Stomach (tissue), 8 donors: ENCODE measurements at regions not wholly inside any gene's neighbourhood (a gene's known extent, or its start where the extent isn't known, plus 50 kb on each side); places are given as distances from the start of the nearest gene placed in this dataset.
"Not testable (repeated sequence)": the region's sequence is repeated elsewhere in the genome, so short reads cannot be mapped to it uniquely, and the experiment has no call there.

Experiments
- DNase-seq, 2 donors: peaks; one replicate each; pipeline versions ENCODE4 v3.0.0 to v3.0.0-alpha.2; 2013 to 2019
- H3K27ac ChIP-seq, 5 donors: fragments of 200-600 bp in 4 of 5; sonication (generic) in 4 of 5; one replicate each; pipeline ENCODE4 v1.5.1; 2013 to 2019; ENCODE audit warnings: mild to moderate bottlenecking in 1 of 5, moderate library complexity in 1 of 5
- H3K27me3 ChIP-seq, 3 donors: fragments of 200-600 bp; sonication (generic); one replicate each; pipeline ENCODE4 v1.5.1; 2017 to 2019; ENCODE audit warnings: mixed run types in 1 of 3
- H3K36me3 ChIP-seq, 4 donors: fragments of 200-600 bp; sonication (generic); 1 replicate in 3 of 4; 2 replicates in 1 of 4; pipeline ENCODE4 v1.5.1; 2016 to 2019
- H3K4me1 ChIP-seq, 4 donors: fragments of 200-600 bp; sonication (generic); one replicate each; pipeline ENCODE4 v1.5.1; 2016 to 2019
- H3K4me3 ChIP-seq, 4 donors: fragments of 200-600 bp; sonication (generic) in 3 of 4; one replicate each; pipeline ENCODE4 v1.5.1; 2016 to 2019; ENCODE audit warnings: mild to moderate bottlenecking in 1 of 4
- H3K9me3 ChIP-seq, 4 donors: fragments of 200-600 bp; sonication (generic); one replicate each; pipeline ENCODE4 v1.5.1; 2016 to 2019
- CTCF ChIP-seq, 7 experiments: fragments of 450-650 bp in 4 of 7; fragments of 200-600 bp in 3 of 7; sonication (generic) in 3 of 7; IDR thresholded peaks; one replicate each; pipeline ENCODE4 v1.5.1; 2016 to 2019; ENCODE audit warnings: antibody characterized with exemption in 7 of 7, control low read depth in 2 of 7, mild to moderate bottlenecking in 1 of 7
- EP300 ChIP-seq: sonication (generic); formaldehyde crosslinking; IDR thresholded peaks from one replicate; pipeline ENCODE4 v1.6.1; 2017; ENCODE audit warnings: antibody characterized with exemption
- POLR2A ChIP-seq, 4 donors: fragments of 450-650 bp; IDR thresholded peaks; one replicate each; pipeline ENCODE4 v1.6.1; 2016; ENCODE audit warnings: antibody characterized with exemption in 4 of 4, control low read depth in 2 of 4, mild to moderate bottlenecking in 1 of 4, moderate library complexity in 1 of 4
- POLR2AphosphoS5 ChIP-seq, 3 donors: sonication (generic); formaldehyde crosslinking; IDR thresholded peaks; one replicate each; pipeline ENCODE4 v1.6.1; 2016; ENCODE audit warnings: antibody characterized with exemption in 3 of 3
- WGBS, 5 donors: extraction: QIAGEN DNeasy Blood & Tissue Kit in 3 of 5; methylation state at CpG; one replicate each; pipeline versions ENCODE4 v1.1.5 to v1.1.7; 2013 to 2018; 5-methylcytosine and 5-hydroxymethylcytosine counted together
- intact Hi-C: fragments of 100-400 bp; cut with DNase I; formaldehyde crosslinking; loops from one replicate; pipeline ENCODE4 v1.15.1; 2023; ENCODE audit warnings: low total_unique reads
- donor health status: healthy with polysubstance abuse.
- donor health status: Bipolar disorder and iron deficiency.
- donor health status: healthy.

DNA sequence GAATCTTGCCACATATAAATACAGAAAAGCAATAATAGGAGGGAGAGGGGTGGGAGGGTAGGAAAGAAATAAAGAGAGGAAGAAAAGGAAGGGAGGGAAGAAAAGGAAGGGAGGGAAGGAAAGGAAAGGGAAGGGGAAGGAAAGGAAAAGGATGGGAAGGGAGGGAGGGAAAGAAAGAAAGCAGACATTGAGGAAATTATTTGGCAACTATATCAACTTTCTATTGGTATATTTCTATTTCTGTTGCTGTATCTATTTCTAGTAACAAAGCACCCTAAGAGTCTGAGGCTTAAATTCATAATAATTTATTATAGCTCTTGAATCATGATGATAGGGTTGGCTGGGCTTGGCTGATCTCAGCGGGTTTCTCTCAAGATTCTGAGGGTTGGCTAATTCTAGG, 648.0 kb downstream of the CCDC85A start:
- intact Hi-C loops, result no loop called here
- no peak for DNase-seq
- WGBS, 5 donors, result 65 to 91% (median 79%) methylated on average over 1 of the region's 1 CpG
- Histone ChIP-seq H3K27ac (no peak overlapping the region), H3K36me3 (no peaks in the 10 kb centered on the region), H3K4me1 (no peaks in the 10 kb centered on the region), H3K4me3 (no peak overlapping the region), H3K27me3 (no peaks in the 10 kb centered on the region), H3K9me3 (no peaks in the 10 kb centered on the region)
- TF ChIP-seq POLR2A (IDR thresholded peaks at IDR 0.05) (no peak), CTCF (IDR thresholded peaks at IDR 0.05) (no peak), EP300 (no peak), POLR2AphosphoS5 (IDR thresholded peaks at IDR 0.05) (no peak)

- intact Hi-C loops, result no loop called here
- no peak for DNase-seq
- 72 to 82% (median 77%) methylated on average over 5 of the region's 5 CpGs for WGBS, 5 donors
- Histone ChIP-seq H3K4me1 (no peaks in the 10 kb centered on the region), H3K9me3 (peaks cover 0 to 3% (median 0%) of the 10 kb centered on the region in 4 donors), H3K27me3 (no peaks in the 10 kb centered on the region), H3K36me3 (no peaks in the 10 kb centered on the region), H3K4me3 (no peak overlapping the region), H3K27ac (no peak overlapping the region)
- TF ChIP-seq POLR2A (IDR thresholded peaks at IDR 0.05) (no peak), CTCF (IDR thresholded peaks at IDR 0.05) (no peak), POLR2AphosphoS5 (IDR thresholded peaks at IDR 0.05) (no peak), EP300 (no peak)
These were observed 650.9 kb downstream of the CCDC85A start for GRCh38 chr2:56834686-56835085.

GRCh38 chr2:56840009-56840408, 656.2 kb downstream of the CCDC85A start:
- DNase-seq, intact Hi-C loops: not testable (repeated sequence)

GRCh38 chr2:56860991-56861390, 677.2 kb downstream of the CCDC85A start:
- Histone ChIP-seq H3K4me1 (no peaks in the 10 kb centered on the region), H3K9me3 (no peaks in the 10 kb centered on the region), H3K36me3 (no peaks in the 10 kb centered on the region), H3K27ac (no peak overlapping the region), H3K27me3 (no peaks in the 10 kb centered on the region), H3K4me3 (no peak overlapping the region)
- DNase-seq, result no peak
- intact Hi-C loops, result no loop called here
- TF ChIP-seq POLR2AphosphoS5 (IDR thresholded peaks at IDR 0.05) (no peak), POLR2A (IDR thresholded peaks at IDR 0.05) (no peak), EP300 (no peak), CTCF (IDR thresholded peaks at IDR 0.05) (no peak)

More at GRCh38 chr2:56840009-56840408, 656.2 kb downstream of the CCDC85A start:
- H3K4me1 ChIP-seq, H3K36me3 ChIP-seq, H3K27ac ChIP-seq, H3K4me3 ChIP-seq, H3K27me3 ChIP-seq: not testable (repeated sequence)
- H3K9me3 ChIP-seq, result peaks cover 0 to 19% (median 5%) of the 10 kb centered on the region in 4 donors

DNA sequence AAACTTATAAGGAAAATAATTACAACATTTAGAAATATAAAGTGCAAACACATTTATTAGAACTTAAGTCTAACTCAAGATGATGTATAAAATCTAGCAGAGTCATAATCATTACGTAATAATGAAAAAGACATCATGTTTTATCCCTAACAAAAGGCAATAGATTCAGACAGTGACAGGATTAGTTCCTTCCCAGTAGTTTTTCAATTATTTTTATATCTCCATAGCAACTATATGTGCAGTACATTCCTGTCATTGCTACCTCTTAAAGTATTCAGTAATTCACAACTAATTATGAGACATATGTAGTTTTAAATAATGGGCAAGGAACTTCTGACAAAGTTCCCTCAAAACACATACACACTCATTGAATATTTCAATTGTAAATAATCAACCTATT, 687.9 kb downstream of the CCDC85A start:
- Histone ChIP-seq H3K4me1 (no peaks in the 10 kb centered on the region), H3K27me3 (no peaks in the 10 kb centered on the region), H3K4me3 (no peak overlapping the region), H3K9me3 (peaks cover 0 to 12% (median 0%) of the 10 kb centered on the region in 4 donors), H3K27ac (no peak overlapping the region), H3K36me3 (no peaks in the 10 kb centered on the region)
- TF ChIP-seq EP300 (no peak), POLR2A (IDR thresholded peaks at IDR 0.05) (no peak), POLR2AphosphoS5 (IDR thresholded peaks at IDR 0.05) (no peak), CTCF (IDR thresholded peaks at IDR 0.05) (no peak)
- DNase-seq, result no peak
- intact Hi-C loops, result no loop called here
- 78 to 93% (median 85%) methylated on average over 1 of the region's 1 CpG for WGBS, 5 donors
